Transverse colon (tissue), 4 donors: ENCODE measurements at regions not wholly inside any gene's neighbourhood (a gene's known extent, or its start where the extent isn't known, plus 50 kb on each side); places are given as distances from the start of the nearest gene placed in this dataset.

Experiments
- DNase-seq: peaks from one replicate; pipeline ENCODE4 v3.0.0-alpha.2; 2019
- H3K27ac ChIP-seq, 4 donors: fragments of 200-600 bp; sonication (generic); 2 replicates each; pipeline ENCODE4 v1.5.1; 2016 to 2018; ENCODE audit warnings: inconsistent platforms in 4 of 4
- H3K27me3 ChIP-seq: fragments of 200-600 bp; sonication (generic); 2 replicates; pipeline ENCODE4 v1.5.1; 2017; ENCODE audit warnings: inconsistent platforms
- H3K36me3 ChIP-seq, 4 donors: fragments of 200-600 bp; sonication (generic); 2 replicates each; pipeline ENCODE4 v1.5.1; 2017 to 2019; ENCODE audit warnings: inconsistent platforms in 4 of 4
- H3K4me1 ChIP-seq, 4 donors: fragments of 200-600 bp; sonication (generic); 2 replicates each; pipeline ENCODE4 v1.5.1; 2017 to 2020; ENCODE audit warnings: inconsistent platforms in 4 of 4
- H3K4me3 ChIP-seq, 4 donors: fragments of 200-600 bp; sonication (generic); 1 replicate in 1 of 4; 2 replicates in 3 of 4; pipeline versions ENCODE4 v1.5.1 to v1.6.1; 2017 to 2019; ENCODE audit warnings: inconsistent platforms in 4 of 4
- H3K9me3 ChIP-seq, 2 donors: fragments of 200-600 bp; sonication (generic); 2 replicates each; pipeline ENCODE4 v1.5.1; 2017 to 2019; ENCODE audit warnings: inconsistent platforms in 2 of 2
- CTCF ChIP-seq, 5 experiments: fragments of 200-600 bp in 3 of 5; fragments of 450-650 bp in 2 of 5; sonication (generic) in 3 of 5; IDR thresholded peaks; 1 replicate in 2 of 5; 2 replicates in 3 of 5; pipeline ENCODE4 v1.5.1; 2016 to 2017; ENCODE audit warnings: antibody characterized with exemption in 5 of 5, inconsistent platforms in 3 of 5, mild to moderate bottlenecking in 2 of 5, moderate library complexity in 1 of 5
- EP300 ChIP-seq: sonication (generic); formaldehyde crosslinking; IDR thresholded peaks from one replicate; pipeline ENCODE4 v1.6.1; 2017; ENCODE audit warnings: antibody characterized with exemption, low read depth
- POLR2A ChIP-seq: fragments of 450-650 bp; IDR thresholded peaks from one replicate; pipeline ENCODE4 v1.6.1; 2016; ENCODE audit warnings: antibody characterized with exemption, mild to moderate bottlenecking, moderate library complexity
- POLR2AphosphoS5 ChIP-seq, 3 donors: sonication (generic); formaldehyde crosslinking; IDR thresholded peaks; one replicate each; pipeline ENCODE4 v1.6.1; 2016; ENCODE audit warnings: antibody characterized with exemption in 3 of 3
- WGBS, 2 donors: methylation state at CpG; one replicate each; pipeline ENCODE4 v1.1.5; 2018; ENCODE audit warnings: low coverage in 1 of 2; 5-methylcytosine and 5-hydroxymethylcytosine counted together
- in situ Hi-C, 4 donors: fragments of 200-750 bp; cut with MboI; loops; one replicate each; pipeline versions ENCODE4 v1.15.0 to v1.15.1; 2017; ENCODE audit warnings: low sequenced_read_pairs in 3 of 4, low pct_ligation_motif_present in 1 of 4, low pct_unique_long_range_greater_than_20kb in 1 of 4
- intact Hi-C: fragments of 100-400 bp; cut with DNase I; formaldehyde crosslinking; loops from one replicate; pipeline ENCODE4 v1.15.1; 2023; ENCODE audit warnings: low total_unique reads

DNA sequence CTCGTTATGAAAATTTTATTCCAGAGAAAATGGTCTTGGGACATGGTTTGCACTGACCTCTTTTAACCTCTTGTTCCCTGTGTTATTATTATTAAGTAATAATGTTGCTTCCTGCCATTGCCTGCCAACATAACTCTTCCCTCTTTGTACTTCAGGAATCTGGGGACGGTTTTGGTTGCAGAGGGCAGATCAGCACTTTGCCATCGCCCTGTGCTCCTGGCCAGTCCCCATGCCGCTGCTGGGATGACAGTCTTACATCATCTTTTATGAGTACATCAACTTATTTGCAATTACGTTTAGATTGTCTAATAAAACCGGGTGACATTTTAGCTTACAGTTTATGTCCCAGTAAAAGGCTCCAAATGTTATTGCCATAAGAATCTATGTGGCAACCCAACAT, 157.2 kb downstream of the CDH26 start:
- Histone ChIP-seq H3K36me3 (no peaks in the 10 kb centered on the region), H3K9me3 (no peaks in the 10 kb centered on the region), H3K4me1 (no peaks in the 10 kb centered on the region), H3K27ac (no peak overlapping the region), H3K4me3 (no peak overlapping the region), H3K27me3 (peaks cover 6% of the 10 kb centered on the region)
- intact Hi-C loops: no loop called here
- no peak for DNase-seq
- 31 to 43% methylated on average over 2 to 6 of the region's 6 CpGs for WGBS, 2 donors
- TF ChIP-seq EP300: no peak
- no peak for TF ChIP-seq POLR2A
- no peak for TF ChIP-seq CTCF (IDR thresholded peaks at IDR 0.05)
- TF ChIP-seq POLR2AphosphoS5 (IDR thresholded peaks at IDR 0.05): no peak
- in situ Hi-C loops: no loop called here

DNA sequence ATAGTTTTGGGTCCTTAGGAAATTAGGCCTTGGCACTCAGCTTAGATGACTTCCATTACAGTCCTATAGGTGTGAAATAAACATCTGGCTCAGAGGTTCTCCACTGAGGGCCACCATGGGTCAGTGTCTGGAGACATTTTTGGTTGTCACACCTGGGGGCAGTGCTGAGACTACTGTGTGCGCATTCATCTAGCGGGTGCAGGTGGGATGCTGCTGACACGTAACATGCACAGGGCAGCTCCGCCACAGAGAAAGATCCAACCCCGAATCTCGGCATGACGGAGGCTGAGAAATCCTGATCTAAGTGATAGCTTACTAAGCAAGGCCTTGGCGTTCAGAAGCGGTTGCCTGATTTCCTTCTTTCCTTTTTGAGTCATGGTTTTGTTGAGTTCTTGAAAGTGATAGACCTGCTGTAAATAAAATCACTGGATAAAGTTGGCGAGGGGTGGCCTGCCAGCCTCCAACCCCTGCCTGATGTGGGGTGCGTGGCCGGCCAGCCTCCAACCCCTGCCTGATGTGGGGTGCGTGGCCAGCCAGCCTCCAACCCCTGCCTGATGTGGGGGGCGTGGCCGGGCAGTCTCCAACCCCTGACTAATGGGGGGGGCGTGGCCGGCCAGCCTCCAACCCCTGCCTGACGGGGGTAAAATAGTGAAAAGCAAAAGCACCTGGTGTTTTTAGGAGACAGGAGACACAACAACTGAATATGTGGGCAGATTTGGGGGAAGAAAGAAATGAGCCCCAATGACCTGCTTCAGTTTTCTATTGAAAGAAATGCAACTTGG, 158.1 kb downstream of the CDH26 start:
- H3K9me3 ChIP-seq: no peaks in the 10 kb centered on the region
- DNase-seq: no peak
- H3K27ac ChIP-seq: no peak overlapping the region
- H3K4me1 ChIP-seq: no peaks in the 10 kb centered on the region
- TF ChIP-seq POLR2A: no peak
- no peak for TF ChIP-seq POLR2AphosphoS5 (IDR thresholded peaks at IDR 0.05)
- no peak for TF ChIP-seq EP300
- no peak for TF ChIP-seq CTCF (IDR thresholded peaks at IDR 0.05)
- 88 to 91% methylated on average over 7 to 18 of the region's 18 CpGs for WGBS, 2 donors
- H3K36me3 ChIP-seq: no peaks in the 10 kb centered on the region
- H3K27me3 ChIP-seq: peaks cover 6% of the 10 kb centered on the region
- in situ Hi-C loops (no loop called here), intact Hi-C loops (no loop called here)
- H3K4me3 ChIP-seq: no peak overlapping the region

DNA sequence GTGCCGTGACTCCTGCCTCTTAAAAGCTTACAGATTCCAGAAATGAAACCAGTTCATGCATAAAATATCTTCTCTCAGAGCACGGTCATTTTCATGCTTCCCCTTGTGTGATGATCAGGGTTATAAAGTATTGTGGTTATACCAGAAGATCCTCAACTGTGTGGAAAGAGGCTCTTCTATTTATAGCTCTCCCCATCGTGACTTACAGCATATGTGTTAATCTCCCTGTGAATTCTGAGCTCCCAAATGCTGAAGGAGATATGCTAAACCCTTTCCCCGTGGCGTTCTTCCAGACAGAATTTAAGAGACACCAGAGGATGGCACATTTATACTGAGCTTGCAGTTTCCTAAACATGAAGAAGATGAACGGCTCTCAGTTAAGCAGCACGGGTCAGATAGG, 158.8 kb downstream of the CDH26 start:
- DNase-seq: no peak
- Histone ChIP-seq H3K27me3 (peaks cover 6% of the 10 kb centered on the region), H3K9me3 (no peaks in the 10 kb centered on the region), H3K4me3 (no peak overlapping the region), H3K36me3 (no peaks in the 10 kb centered on the region), H3K27ac (no peak overlapping the region), H3K4me1 (no peaks in the 10 kb centered on the region)
- intact Hi-C loops (no loop called here), in situ Hi-C loops (no loop called here)
- 15 to 40% methylated on average over 4 to 7 of the region's 7 CpGs for WGBS, 2 donors
- TF ChIP-seq POLR2A: no peak
- no peak for TF ChIP-seq EP300
- no peak for TF ChIP-seq CTCF (IDR thresholded peaks at IDR 0.05)
- no peak for TF ChIP-seq POLR2AphosphoS5 (IDR thresholded peaks at IDR 0.05)

DNA sequence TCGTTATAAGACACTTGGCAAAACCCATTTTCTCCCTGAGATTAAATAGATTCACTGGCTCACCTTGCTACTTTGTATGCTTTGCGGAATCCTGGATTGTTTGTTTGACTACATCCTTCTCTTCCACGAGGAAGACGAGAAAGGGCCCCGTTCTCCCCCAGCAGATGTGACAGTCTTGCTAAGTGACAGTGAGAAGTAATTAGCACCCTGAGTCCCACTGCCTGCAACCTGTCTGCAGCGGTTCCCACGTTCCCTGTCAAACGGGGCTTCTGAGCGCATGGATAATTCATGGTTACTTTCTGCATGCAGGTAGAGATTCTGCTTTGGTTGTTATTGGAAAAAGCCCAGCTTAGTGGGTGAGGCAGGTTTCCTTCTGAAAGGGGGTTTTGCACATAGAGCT, 163.7 kb downstream of the CDH26 start:
- intact Hi-C loops: no loop called here
- 69 to 74% methylated on average over 6 to 9 of the region's 9 CpGs for WGBS, 2 donors
- Histone ChIP-seq H3K9me3 (no peaks in the 10 kb centered on the region), H3K27ac (no peak overlapping the region), H3K36me3 (no peaks in the 10 kb centered on the region), H3K4me3 (no peak overlapping the region), H3K27me3 (peaks cover 7% of the 10 kb centered on the region), H3K4me1 (no peaks in the 10 kb centered on the region)
- no peak for DNase-seq
- TF ChIP-seq POLR2AphosphoS5 (IDR thresholded peaks at IDR 0.05): no peak
- TF ChIP-seq POLR2A: no peak
- TF ChIP-seq CTCF (IDR thresholded peaks at IDR 0.05): no peak
- TF ChIP-seq EP300: no peak
- in situ Hi-C loops: no loop called here
